Adrenal gland (tissue), 9 donors: ENCODE measurements at regions not wholly inside any gene's neighbourhood (a gene's known extent, or its start where the extent isn't known, plus 50 kb on each side); places are given as distances from the start of the nearest gene placed in this dataset.

Source experiments
- DNase-seq, 7 donors: peaks; one replicate each; pipeline ENCODE4 v3.0.0-alpha.2; 2019 to 2020
- H3K27ac ChIP-seq, 5 donors: fragments of 200-600 bp; sonication (generic) in 4 of 5; 1 replicate in 3 of 5; 2 replicates in 2 of 5; pipeline versions ENCODE4 v1.5.1 to v1.8.0; 2016 to 2020; ENCODE audit warnings: mild to moderate bottlenecking in 1 of 5
- H3K27me3 ChIP-seq: fragments of 200-600 bp; 2 replicates; pipeline ENCODE4 v1.8.0; 2021
- H3K36me3 ChIP-seq, 2 donors: fragments of 200-600 bp; replicated peaks in 1 of 2; 1 replicate in 1 of 2; 2 replicates in 1 of 2; pipeline versions ENCODE4 v1.5.1 to v1.8.0; 2018 to 2022
- H3K4me1 ChIP-seq, 2 donors: fragments of 200-600 bp; replicated peaks in 1 of 2; 1 replicate in 1 of 2; 2 replicates in 1 of 2; pipeline versions ENCODE4 v1.5.1 to v1.8.0; 2018 to 2021
- H3K4me3 ChIP-seq, 4 donors: fragments of 200-600 bp; sonication (generic) in 3 of 4; one replicate each; pipeline ENCODE4 v1.5.1; 2016 to 2018
- H3K9me3 ChIP-seq, 3 donors: fragments of 200-600 bp; sonication (generic) in 1 of 3; replicated peaks in 1 of 3; 1 replicate in 2 of 3; 2 replicates in 1 of 3; pipeline versions ENCODE4 v1.5.1 to v1.8.0; 2016 to 2021
- CTCF ChIP-seq, 6 experiments: fragments of 450-650 bp in 4 of 6; fragments of 200-600 bp in 2 of 6; sonication (generic) in 1 of 6; IDR thresholded peaks; 1 replicate in 5 of 6; 2 replicates in 1 of 6; pipeline versions ENCODE4 v1.5.1 to v1.8.0; 2016 to 2021; ENCODE audit warnings: antibody characterized with exemption in 6 of 6, mild to moderate bottlenecking in 2 of 6, moderate library complexity in 1 of 6
- POLR2A ChIP-seq, 2 donors: fragments of 450-650 bp; IDR thresholded peaks; one replicate each; pipeline ENCODE4 v1.6.1; 2017; ENCODE audit warnings: antibody characterized with exemption in 2 of 2, mild to moderate bottlenecking in 2 of 2, moderate library complexity in 1 of 2
- WGBS, 4 donors: extraction: QIAGEN DNeasy Blood & Tissue Kit in 2 of 4; methylation state at CpG; one replicate each; pipeline versions ENCODE4 v1.1.5 to v1.1.7; 2013 to 2017; 5-methylcytosine and 5-hydroxymethylcytosine counted together
- intact Hi-C, 2 donors: fragments of 100-400 bp; cut with DNase I; formaldehyde crosslinking; loops; one replicate each; pipeline versions ENCODE4 v1.14.1 to v1.15.0; 2022 to 2023
- donor health status: healthy with polysubstance abuse.
- donor health status: Bipolar disorder and iron deficiency.
- donor health status: DM: yes; HTN: yes; CAD: no.
- donor health status: DM: no; HTN: no; CAD: no.
- donor health status: DM: no; HTN: no; CAD: no.

DNA sequence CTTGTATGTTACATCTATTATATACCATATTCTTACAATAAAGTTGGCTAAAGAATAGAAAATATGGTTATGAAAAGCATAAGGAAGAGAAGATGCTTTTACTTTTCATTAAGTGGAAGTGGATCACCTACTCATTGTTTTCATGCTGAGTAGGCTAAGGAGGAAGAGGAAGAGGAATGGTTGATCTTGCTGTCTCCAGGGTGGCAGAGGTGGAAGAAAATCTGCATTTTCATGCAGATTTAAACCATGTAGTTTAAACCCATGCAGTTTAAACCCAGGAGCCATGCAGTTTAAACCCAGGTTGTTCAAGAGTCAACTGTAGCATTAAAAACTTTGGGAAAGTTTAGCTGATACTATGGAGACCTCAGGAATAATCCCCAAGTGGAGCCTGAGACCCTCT, 214.8 kb upstream of the NAALADL2 start:
- Histone ChIP-seq H3K4me3 (no peak overlapping the region), H3K9me3 (no peaks in the 10 kb centered on the region), H3K27ac (no peak overlapping the region), H3K36me3 (no peaks in the 10 kb centered on the region), H3K4me1 (no peaks in the 10 kb centered on the region), H3K27me3 (no peaks in the 10 kb centered on the region)
- intact Hi-C loops = no loop called here
- no peak for DNase-seq
- TF ChIP-seq POLR2A (IDR thresholded peaks at IDR 0.05) (no peak), CTCF (IDR thresholded peaks at IDR 0.05) (no peak)

DNA sequence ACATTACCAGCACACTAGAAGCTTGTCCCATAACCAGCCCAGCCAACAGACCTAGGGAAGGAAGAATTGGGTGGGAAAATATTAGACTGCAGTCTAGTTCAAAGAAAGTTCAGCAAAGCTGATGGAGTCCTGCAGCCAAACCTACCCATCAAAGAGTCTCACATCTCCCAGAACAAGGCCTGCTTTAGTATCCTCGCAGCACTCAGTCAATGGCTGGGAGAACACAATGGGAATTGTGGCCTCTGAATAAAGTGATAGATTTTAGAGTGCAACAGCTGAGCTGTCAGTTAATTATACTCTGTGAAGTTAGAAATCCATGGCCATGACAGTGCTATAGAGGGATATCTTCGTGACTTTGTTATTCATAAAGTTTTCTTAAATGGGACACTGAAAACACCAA, 207.2 kb upstream of the NAALADL2 start:
- no peaks in the 10 kb centered on the region for H3K36me3 ChIP-seq
- TF ChIP-seq CTCF (IDR thresholded peaks at IDR 0.05) (no peak), POLR2A (IDR thresholded peaks at IDR 0.05) (no peak)
- whole genome bisulfite sequencing, 4 donors = 90 to 97% (median 94%) methylated on average over 2 of the region's 2 CpGs
- no peak for DNase-seq
- peaks cover 0 to 7% (median 0%) of the 10 kb centered on the region in 3 donors for H3K9me3 ChIP-seq
- intact Hi-C loops = no loop called here
- no peak overlapping the region for H3K27ac ChIP-seq
- H3K27me3 ChIP-seq = no peaks in the 10 kb centered on the region
- no peaks in the 10 kb centered on the region for H3K4me1 ChIP-seq
- H3K4me3 ChIP-seq = no peak overlapping the region

- intact Hi-C loops = no loop called here
- Histone ChIP-seq H3K4me1 (no peaks in the 10 kb centered on the region), H3K27ac (no peak overlapping the region), H3K36me3 (no peaks in the 10 kb centered on the region), H3K4me3 (no peak overlapping the region), H3K27me3 (no peaks in the 10 kb centered on the region), H3K9me3 (peaks cover 0 to 5% (median 0%) of the 10 kb centered on the region in 3 donors)
- WGBS, 4 donors = 65 to 75% (median 70%) methylated on average over 3 of the region's 3 CpGs
- no peak for DNase-seq
- TF ChIP-seq CTCF (IDR thresholded peaks at IDR 0.05) = no peak
- TF ChIP-seq POLR2A (IDR thresholded peaks at IDR 0.05) = no peak
Observed at GRCh38 chr3:174659511-174659910, 199.6 kb upstream of the NAALADL2 start.

DNA sequence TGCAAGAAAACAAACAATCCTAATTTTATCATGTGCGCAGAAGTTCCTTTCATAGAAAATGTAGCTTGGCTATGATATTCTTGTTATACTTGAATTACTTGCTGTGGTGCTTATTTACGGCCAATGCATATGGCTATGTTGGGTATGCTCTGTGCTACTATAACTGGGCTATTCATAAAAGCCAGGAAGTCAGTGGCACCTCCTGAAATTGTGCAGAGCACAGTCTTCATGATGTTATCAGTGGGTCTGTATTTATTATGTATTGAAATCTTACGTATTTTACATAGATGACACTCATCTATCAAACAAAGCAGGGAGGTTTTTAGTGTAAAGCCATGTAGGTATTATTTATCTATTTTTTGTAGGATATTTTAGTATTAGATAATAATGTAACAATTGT, 196.5 kb upstream of the NAALADL2 start:
- no peak overlapping the region for H3K4me3 ChIP-seq
- WGBS, 4 donors = 78 to 86% (median 83%) methylated on average over 3 of the region's 3 CpGs

More for the DNA sequence above, 196.5 kb upstream of the NAALADL2 start:
- Histone ChIP-seq H3K27me3 (no peaks in the 10 kb centered on the region), H3K27ac (no peak overlapping the region), H3K9me3 (peaks cover 0 to 5% (median 0%) of the 10 kb centered on the region in 3 donors), H3K36me3 (no peaks in the 10 kb centered on the region), H3K4me1 (no peaks in the 10 kb centered on the region)
- TF ChIP-seq CTCF (IDR thresholded peaks at IDR 0.05) (no peak), POLR2A (IDR thresholded peaks at IDR 0.05) (no peak)
- no peak for DNase-seq
- intact Hi-C loops = no loop called here
